C1 segment of cervical spinal cord (tissue), 14 donors: ENCODE measurements at regions not wholly inside any gene's neighbourhood (a gene's known extent, or its start where the extent isn't known, plus 50 kb on each side); places are given as distances from the start of the nearest gene placed in this dataset.

Experiments used
- DNase-seq, 14 donors: peaks; one replicate each; lab custom pipeline; 2025; lab: John Stamatoyannopoulos, UW

DNA sequence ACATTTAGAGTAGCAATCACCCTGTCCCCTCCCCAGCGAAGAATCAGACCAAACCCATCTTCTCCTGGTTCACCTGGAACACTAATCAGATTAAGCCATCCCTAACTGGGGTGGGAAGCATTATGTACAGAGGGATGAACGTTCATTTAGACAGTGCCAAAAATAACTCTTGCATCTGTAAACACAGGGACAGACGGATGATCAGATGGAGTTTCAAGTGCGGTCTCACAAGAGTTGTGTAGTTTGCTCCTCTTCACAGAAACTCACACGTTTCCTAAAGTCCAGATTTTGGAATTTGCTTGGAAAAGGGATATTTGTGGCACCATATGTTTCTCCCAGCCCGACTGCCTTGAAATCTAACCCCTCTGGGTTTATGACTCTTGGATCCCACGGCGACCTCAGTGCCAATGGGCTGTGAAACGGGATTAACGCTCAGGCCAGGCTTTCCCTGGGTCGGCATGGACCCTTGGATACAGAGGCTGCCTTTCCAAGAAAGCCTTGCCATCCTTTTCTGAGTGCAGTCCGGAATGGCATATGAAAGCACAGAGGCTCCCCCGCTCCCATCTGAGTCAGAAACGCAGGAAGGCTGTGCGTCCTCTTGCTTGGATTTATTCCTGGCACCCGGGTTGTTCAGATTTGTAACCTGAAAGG, 293.2 kb upstream of the HABP2 start:
- no peak for DNase-seq

DNA sequence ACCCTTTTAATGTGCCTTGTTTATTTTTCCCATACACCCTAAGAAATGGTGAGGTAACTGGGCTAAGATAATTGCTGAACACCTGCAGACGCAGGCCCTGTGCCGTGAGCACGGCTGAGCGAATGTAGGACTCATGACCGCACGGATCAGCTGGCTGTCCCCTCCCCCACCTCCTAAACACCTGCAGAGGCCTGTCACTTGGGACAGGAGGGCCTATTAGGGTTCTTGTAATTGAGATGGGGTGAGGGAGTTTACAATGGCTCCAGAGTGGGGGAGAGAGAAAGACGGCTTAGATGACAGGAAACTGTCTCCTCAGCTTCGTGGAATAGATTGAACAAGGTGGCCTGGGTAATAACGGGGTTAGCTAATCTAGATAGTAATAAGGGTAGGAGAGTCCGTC, 291.7 kb upstream of the HABP2 start:
- no peak for DNase-seq

DNA sequence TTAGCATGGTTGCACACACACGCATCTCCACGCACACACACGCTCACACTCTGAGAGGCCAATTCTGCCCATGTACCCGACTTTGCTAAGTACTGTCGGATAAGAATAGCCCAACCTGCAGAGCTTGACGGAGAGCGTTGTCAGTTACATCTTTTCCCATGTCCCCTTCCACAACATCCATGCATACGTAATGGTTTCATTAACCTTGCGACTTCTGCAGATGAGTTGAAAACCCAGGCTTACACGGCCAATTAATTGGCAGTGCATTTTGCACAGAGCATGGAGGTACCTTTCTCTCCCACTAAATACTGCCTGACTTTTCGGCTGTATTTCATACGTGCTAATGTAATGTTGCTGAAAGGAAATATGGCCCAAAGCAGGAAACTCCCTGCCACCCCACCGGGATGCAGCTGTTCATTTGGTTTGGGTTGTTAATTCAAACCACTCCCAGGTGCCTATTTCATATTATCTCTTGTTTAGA, 291.2 kb upstream of the HABP2 start:
- no peak for DNase-seq

DNA sequence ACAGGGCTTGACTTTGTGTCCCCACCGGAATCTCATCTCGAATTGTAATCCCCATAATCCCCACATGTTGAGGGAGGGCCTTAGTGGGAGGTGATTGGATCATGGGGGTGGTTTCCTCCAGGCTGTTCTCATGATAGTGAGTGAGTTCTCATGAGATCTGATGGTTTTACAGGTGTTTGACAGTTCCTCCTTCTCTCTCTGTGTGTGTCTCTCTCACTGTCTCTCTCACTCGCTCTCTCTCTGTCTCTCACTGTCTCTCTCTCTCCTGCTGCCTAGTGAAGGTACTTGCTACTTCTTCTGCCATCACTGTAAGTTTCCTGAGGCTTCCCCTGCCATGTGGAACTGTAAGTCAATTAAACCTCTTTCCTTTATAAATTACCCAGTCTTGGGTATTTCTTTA, 289.8 kb upstream of the HABP2 start:
- no peak for DNase-seq

DNA sequence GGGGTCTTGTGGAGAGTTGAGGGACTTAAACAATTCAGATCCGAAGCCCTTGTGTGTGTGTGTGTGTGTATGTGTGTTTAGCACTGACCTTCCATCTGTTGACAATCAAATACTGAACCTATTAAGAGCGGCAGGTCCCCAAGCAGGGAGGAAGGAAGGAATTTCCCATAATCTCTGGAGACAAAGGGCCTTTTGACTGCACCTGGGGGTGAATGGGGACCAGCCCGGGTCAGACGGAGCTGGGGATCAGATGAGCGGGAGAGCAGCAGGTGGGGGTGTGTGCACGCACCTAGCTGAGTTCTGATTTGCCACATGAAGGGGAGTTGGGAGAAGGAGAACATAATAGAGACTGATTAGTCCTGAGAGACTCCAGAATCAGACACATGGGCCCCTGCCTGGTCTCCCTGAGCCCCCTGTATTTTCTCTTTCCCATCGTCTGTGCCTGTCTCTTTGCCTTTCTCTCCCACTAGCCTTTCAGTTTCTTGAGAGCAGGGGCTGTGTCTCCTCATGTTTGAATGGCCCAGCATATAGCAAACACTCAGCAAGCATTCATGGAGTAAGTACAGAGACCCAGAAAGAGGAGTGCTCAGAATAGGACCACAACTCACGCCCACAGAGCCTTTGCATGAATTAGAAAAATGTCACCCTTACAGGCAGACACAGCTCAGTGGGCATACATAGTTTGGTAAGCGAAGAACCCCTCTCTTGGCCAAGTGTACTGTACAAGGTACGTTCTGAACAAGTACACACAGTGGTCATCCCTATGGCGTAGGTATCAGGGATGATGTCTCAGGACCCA, 288.3 kb upstream of the HABP2 start:
- no peak for DNase-seq

DNA sequence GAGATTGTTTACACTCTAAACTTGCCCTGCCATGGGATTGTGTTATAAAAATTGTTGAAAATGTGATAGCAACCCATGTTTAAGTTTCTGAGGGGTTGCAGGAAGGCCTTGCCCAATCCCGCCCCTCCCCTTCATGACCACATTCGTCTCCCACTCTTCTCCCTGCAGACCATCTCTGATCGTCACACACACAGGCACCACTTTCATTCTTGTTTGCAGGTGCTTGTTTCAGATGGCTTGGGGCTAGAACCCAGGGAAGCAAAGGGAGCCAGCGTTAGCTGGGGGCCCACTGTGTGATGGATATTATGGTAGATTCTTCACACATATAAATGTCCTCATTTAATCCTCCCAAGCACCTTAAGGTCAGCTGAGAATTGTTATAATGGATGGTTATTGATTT, 286.7 kb upstream of the HABP2 start:
- no peak for DNase-seq

DNA sequence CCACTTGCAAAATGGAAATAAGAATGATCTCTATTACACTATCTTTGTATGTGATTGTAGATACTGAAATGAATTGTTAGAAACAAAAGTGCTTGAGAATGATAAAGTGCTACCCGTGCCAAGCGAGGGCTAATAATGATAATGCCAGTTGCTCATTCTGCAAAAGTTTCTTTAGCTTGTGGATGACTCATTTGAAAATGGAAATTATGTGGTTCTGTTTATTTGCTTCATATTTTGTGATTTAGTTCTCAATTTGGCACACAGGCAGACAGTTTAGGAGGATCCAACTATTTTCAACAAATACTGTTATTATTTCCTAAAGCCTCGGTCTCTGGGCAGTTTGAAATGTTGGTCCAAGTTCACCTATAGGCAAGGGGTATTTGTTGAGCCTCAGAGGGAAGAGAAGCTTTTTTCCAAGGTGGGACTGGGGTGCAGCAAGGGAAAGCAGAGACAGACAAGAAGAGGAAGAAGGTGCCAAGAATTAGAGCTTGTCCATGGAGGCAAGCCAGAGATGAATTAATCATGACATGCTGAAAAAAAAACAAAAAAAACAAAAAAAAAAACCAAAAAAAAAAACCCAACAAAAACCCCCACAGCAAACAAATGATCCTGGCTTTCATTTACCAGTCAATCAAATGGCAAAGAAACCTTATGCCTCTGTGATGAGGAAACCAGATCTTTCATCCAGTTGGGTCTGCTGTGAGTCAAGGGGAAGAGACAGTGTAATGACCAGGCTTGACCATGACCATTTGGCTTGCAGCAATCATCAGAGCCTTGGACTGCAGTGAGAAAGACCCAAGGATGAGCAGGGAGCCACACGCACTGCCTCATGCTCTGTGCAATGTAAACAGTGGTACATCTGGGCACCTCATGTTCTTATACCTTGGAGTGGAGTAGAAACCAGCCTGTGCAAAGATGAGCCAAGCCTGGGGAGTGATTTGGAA, 285.0 kb upstream of the HABP2 start:
- no peak for DNase-seq

DNA sequence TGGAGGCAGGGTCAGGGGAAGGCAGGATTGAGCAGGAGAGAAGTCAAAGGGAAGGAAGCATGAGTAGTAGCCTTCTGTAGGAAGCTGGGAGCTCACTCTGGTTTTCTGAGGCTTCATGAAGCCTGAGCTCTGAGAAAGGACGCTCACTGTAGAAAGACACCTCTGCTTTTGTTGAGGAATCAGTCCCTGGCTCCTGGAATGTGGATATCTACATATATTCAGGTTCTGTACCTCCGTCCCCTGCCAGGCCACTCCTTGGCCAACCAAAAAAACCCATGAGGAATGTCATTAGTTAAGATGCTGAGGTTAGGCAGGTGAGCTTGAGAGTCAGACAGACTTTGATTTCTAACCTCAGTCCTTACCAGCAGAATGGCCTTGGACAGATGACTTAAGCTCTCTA, 283.5 kb upstream of the HABP2 start:
- no peak for DNase-seq

DNA sequence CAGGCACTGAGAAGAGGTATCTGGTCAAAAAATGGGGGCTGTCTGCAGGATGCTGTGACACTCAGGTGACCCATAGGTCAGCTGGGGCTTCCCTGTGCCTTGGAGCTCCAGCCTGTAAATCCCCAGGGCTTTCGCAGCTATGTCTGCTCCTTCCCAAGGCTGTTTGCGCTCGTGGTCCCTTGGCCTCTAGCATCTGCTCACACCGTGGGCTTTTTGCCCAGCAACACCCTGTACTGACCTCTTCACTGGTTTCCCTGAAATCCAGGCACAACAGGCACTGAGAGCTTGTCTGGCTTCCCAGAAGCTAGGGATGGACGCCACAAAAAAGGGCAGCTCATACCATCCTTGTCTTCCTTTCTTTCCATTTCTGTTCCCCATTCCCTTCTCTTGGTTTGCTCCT, 280.3 kb upstream of the HABP2 start:
- DNase-seq = peak in 1 of 14 donors; percentile 36

DNA sequence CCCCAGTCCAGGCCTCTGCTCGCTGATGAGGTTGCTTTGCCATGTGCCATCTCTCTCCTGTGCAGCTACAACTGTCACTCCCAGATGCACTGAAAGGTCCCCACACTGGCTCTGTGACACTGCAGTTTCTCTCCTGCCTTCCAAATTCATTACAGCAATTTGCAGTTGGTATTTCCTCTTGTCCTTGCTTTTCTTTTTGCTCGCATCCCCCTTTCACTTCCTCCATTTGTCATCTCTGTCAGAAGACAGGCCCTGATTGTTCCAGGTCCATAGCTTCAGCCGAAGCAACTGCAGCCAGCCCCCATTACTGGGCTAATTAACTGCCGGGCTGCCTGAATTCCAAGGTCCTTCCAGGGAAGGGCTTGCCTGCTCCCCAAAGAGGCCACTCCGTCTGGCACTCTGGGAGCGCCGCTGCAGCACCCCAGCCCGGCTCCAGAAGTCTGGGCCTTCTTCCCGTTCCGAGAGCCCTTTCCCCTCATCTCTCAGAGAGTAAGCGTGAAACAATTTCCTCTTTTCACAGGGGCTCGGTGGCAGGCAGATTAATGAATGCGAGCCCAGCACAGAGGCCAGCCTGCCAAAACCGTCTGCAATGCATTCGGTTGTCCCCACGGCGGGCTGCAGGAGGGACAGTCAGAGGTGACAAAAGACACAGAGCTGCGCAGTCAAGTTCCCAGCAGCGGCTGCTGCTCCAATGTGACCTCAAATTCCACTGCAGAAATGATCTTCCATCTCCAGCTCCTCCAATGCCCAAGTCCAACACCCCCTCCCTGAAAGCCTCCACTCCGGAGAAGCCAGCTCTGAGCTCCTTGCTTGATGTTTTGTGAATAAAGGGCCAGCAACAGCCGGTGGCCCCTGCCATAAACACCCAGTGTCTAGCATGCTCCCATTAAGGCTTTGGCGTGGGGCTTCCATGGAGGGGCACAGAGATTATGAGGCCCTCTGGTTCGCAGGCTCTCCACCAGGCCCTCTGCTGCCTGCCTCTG, 279.4 kb upstream of the HABP2 start:
- DNase-seq = peak in 12 of 14 donors; percentile 14 to 82 (median 52)

DNA sequence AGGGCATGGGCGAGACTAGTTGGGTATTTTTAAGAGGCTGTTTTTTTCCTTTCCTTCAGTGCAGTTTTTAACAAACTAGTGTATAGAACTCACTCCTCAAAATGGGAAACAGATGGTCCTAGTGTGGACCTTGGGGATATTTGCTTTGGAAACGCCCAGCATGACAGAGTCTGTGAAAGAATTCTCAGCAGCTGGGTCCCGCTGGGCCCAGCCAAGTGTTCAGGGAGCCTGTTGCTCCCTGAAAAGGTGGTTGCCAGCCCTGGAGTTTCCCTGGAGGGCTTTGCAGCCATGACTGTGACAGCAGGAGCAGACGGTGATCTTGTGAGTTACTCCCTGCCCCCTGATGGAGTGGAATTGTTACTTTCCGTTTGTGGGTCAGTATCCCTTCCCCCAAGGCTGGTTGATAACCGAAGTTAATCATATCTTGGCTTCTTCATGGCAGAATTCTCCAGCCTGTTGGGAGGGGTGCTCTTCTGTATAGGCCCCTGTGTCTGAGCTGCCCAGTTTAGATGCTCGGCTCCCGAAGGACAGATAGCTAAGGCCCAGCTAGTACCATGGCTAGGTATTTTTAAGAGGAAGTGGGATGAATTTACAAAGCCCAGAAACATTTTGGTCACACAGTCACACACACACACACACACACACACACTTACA, 278.6 kb upstream of the HABP2 start:
- DNase-seq = peak in 2 of 14 donors; percentile 25 to 37

DNA sequence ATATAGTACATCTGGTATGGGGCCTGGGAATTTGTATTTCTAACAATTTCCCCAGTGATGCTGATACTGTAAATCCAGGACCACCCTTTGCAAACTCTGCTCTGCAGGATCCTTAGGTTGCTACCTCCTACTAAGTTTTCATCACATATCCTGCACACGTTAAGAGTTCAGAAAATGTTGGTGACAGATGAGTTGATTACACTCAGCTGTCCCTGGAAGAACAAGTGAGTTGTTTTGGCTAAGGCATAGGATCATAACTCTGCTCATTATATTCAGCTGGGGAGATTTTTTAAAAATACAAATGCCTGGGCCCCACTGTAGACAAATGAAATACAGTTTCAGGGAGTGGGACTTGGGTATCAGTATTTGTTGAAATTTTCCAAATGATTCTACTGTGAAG, 274.6 kb upstream of the HABP2 start:
- no peak for DNase-seq

DNA sequence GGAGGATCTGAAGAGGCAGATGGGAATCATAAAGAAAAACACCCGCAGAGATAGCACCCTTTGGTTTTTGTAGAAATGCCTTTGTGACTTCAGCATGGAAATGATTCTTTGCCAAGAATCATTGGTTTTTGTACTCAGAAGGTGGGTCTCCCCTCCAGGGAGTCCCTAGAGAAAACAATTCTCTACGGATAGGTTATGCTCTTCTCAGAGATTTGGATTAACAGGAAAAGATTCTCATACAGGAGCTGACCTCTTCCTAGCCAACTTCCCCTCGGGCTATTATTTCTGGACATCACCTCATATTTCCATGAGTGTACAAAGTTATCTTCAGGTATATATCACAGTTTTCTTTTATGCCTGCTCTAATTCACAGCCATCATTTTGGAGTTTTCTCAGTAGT, 274.2 kb upstream of the HABP2 start:
- DNase-seq = no peak

DNA sequence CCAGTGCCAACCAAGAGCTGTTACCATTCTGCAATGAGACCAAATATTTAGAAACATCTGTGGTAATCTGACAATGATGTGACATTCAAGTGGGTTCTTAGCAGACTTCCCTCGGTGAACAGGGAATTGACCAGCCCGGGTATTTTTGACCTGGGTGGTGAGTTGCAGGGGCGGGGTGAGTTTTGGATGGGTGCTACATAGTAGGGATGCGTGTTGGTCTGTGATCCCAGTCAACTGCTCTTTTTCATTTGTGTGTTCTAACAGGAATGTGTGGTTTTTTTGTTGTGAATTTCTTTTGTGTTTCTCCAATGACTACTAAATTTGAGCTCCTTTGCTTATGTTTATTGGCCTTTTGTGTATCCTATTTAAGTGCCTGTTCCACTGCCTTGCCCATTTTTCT, 273.6 kb upstream of the HABP2 start:
- no peak for DNase-seq

DNA sequence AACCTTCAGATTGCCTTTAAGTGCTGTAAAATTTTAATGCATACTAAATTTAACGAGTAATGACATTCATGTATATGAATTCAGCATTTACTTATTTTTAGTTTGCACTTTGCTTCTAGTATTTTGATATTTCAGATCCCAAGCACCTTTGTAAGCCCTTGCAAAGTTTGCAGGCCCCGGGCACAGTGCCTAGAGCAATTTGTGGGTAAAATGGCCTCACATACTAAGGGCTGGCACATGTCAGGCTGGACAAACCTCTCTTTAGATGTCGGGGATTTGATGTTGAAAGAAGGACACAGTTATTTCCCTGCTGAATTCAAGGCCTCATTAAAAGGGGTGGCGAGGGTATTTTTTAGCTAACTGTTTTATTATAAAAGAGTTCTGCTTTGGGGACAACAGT, 270.3 kb upstream of the HABP2 start:
- no peak for DNase-seq

DNA sequence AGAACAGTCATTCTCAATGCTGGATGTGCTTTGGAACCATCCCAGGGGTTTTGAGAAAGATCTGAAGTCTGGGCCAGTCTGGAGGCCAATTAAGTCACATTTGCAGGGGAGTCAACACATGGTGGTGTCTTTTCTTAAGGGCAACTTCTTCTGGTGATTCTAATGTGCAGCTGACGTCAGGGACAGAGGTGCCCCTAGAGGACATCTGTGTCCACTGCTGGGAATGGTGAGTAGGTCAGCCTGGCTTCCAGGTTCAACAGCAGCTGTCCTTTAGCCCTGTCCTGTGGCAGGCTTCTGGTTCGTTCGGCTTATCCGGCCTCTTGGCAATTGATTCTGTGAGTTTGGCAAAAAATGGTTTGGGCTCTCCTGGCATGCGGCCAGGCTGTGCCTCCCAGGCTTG, 269.7 kb upstream of the HABP2 start:
- DNase-seq = no peak

DNA sequence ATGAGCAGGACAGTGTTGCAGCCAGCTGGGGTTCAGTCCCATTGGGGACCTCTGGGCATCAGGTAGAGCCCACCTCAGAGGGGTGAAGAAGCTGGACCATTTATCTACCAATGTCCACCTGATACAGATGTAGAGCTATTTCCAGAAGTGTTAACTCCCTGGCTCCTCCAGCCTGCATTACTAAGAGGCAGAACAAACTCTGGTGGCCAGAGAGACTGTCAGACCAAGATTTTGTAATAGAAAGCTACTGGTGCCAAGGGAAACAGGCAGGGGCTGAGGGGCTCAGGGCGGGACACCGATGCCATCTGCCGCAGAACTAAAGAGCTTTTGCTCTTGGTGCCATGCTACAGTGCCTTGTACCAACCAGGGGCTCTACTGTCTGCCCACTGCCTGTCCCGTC, 268.2 kb upstream of the HABP2 start:
- no peak for DNase-seq

DNA sequence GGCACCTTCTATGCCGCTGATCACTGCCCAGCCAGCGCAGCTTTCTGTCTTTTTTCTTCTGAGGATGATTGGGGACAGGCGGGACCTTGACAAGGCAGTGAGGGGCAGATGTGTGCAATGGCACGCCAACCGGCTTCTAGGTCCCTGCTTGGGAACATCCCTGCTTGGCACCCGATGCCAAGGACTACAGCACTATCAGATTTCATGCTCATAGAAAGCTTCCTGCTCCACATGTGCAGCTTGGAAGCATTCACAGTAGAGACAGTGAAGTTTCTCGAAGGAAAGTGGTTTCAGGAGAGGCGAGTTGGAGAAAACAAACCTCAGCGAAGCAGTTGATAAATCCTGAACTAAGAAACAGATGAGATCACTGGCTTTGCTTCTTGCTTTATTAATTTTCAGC, 267.5 kb upstream of the HABP2 start:
- no peak for DNase-seq

DNA sequence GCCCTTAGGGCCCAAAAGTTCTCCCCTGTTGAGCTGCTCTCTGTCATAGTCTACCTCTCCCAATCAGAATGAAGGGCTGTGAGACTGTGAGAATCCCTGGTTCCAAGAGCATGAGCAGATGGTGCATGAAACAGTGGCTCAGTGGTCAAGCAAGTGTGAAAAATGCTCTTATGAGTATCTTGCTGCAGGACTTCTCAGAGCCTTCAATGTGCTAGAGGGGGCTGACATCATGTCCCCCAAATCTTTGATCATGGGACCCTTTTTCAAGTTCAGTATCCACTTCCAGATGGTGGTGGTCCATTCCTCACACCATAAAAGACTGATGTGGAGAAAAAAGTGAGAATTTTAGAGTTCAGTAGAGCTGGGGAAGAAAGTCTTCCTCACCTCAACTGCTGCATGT, 265.3 kb upstream of the HABP2 start:
- no peak for DNase-seq

DNA sequence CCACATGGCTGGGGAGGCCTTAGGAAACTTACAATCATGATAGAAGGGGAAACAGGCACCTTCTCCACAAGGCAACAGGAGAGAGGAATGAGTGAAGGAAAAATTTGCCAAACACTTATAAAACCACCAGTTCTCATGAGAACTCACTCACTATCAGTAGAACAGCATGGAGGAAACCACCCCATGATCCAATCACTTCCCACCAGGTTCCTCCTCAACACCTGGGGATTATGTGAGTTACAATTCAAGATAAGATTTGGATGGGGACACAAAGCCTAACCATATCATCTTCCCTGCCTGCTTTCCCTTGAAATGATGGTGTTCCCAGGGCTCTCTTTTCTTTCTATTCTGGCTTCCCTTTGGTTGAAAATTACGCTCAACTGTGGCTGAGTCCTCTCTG, 262.7 kb upstream of the HABP2 start:
- DNase-seq = no peak
